ENCODE measurements at regions not wholly inside any gene's neighbourhood (a gene's known extent, or its start where the extent isn't known, plus 50 kb on each side); places are given as distances from the start of the nearest gene placed in this dataset.

DNA sequence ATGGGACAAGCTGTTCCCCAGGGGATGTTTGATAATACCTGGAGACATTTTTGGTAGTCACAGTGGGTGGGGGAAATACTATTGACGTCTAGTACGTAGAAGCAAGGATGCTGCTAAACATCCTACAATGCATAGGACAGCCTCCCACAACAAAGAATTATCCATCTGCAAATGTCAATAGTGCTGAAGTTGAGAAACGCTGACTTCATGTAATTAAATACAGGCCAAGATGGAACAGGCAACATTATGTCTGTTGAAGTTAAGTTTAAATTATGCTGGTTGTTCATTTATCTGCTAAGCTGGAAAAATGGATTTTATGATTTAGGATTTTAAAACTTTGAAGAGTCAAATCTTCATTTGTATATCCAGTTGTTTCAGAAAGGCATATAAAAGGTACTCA is 341.2 kb upstream of the DYNLRB2 start:
- Histone ChIP-seq H3K9me3 (ENCODE audit: control insufficient read depth, insufficient read depth, low read length) (no peaks in the 10 kb centered on the region), H3K27ac (ENCODE audit: low read depth, low read length) (no peak overlapping the region), H3K27me3 (ENCODE audit: control insufficient read depth, insufficient read depth, low read length) (no peaks in the 10 kb centered on the region), H3K4me3 (ENCODE audit: low read depth, low read length) (no peak overlapping the region)
- no peak for DNase-seq (ENCODE audit: low read depth, low spot score)
- TF ChIP-seq, protein P1, sequence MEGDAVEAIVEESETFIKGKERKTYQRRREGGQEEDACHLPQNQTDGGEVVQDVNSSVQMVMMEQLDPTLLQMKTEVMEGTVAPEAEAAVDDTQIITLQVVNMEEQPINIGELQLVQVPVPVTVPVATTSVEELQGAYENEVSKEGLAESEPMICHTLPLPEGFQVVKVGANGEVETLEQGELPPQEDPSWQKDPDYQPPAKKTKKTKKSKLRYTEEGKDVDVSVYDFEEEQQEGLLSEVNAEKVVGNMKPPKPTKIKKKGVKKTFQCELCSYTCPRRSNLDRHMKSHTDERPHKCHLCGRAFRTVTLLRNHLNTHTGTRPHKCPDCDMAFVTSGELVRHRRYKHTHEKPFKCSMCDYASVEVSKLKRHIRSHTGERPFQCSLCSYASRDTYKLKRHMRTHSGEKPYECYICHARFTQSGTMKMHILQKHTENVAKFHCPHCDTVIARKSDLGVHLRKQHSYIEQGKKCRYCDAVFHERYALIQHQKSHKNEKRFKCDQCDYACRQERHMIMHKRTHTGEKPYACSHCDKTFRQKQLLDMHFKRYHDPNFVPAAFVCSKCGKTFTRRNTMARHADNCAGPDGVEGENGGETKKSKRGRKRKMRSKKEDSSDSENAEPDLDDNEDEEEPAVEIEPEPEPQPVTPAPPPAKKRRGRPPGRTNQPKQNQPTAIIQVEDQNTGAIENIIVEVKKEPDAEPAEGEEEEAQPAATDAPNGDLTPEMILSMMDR (IDR thresholded peaks at IDR 0.05; ENCODE audit: low read depth, low read length): no peak
- ChIA-PET POLR2A (no interaction called here), CTCF (no interaction called here)

DNA sequence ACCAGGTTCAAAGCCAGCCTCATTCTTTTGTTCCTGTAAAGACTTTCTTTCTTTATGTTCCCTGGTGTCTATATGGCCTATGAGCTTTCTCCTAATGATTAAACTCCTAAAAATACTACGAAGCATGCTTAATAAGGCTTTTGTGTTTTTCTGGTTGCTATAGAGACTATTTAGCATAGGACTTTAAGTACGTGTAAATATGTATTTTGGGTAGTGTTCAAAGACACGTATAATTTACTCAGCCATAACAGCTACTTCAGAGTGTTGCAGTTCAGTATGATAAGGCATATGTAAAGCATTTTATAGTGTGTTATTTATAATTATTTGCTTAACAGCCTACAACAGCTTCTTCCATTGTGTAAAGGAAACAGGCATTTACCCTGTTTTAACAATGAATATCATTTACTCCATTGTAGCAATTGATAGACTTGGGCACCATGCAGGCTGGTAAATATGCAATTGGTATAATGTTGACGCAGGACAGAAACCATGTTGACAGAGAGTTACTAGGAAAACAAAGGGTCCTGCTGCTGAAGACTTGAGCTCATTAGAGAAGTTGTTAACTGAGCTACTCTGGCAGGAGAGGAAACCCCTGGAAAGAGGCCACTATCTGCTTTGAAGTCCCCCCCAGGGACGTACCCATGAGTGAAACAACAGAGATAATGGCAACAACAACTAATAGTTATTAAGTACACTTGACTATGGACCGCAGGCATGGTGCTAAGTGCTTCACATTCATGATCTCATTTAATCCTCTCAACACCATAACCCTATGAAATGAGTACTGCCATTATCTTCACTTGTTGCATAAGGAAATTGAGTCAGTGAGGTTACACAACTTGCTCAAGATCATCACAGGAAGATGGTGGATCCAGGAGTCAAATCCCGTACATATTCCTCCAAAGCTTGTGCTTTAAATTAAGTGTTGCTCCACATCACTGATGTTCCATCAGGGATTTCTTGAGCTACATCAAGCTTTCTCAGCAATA is 342.2 kb upstream of the DYNLRB2 start:
- Histone ChIP-seq H3K9me3 (ENCODE audit: control insufficient read depth, insufficient read depth, low read length) (no peaks in the 10 kb centered on the region), H3K27me3 (ENCODE audit: control insufficient read depth, insufficient read depth, low read length) (no peaks in the 10 kb centered on the region), H3K4me3 (ENCODE audit: low read depth, low read length) (no peak overlapping the region), H3K27ac (ENCODE audit: low read depth, low read length) (peak overlapping the region; percentile 62)
- DNase-seq (ENCODE audit: low read depth, low spot score): no peak
- POLR2A ChIA-PET: no interaction called here
- TF ChIP-seq, protein P1 (IDR thresholded peaks at IDR 0.05; ENCODE audit: low read depth, low read length): no peak
- CTCF ChIA-PET: interaction anchor here (0.6 kb wide), 1 partner anchor 327 kb away, joined by 3 read pairs; no protein-coding TSS in a partner anchor

GRCh38 chr16:80197741-80198201 is 343.0 kb upstream of the DYNLRB2 start:
- TF ChIP-seq, protein P1 (IDR thresholded peaks at IDR 0.05; ENCODE audit: low read depth, low read length): no peak
- CTCF ChIA-PET: no interaction called here
- DNase-seq (ENCODE audit: low read depth, low spot score): peak; percentile 81

GRCh38 chr16:80191928-80192327 is 348.9 kb upstream of the DYNLRB2 start:
- ChIA-PET CTCF (no interaction called here), POLR2A (no interaction called here)
- H3K27me3 ChIP-seq (ENCODE audit: control insufficient read depth, insufficient read depth, low read length): no peaks in the 10 kb centered on the region
- DNase-seq (ENCODE audit: low read depth, low spot score): no peak
- TF ChIP-seq, protein P1 (IDR thresholded peaks at IDR 0.05; ENCODE audit: low read depth, low read length): no peak
- no peak overlapping the region for H3K4me3 ChIP-seq (ENCODE audit: low read depth, low read length)
- no peak overlapping the region for H3K27ac ChIP-seq (ENCODE audit: low read depth, low read length)
- no peaks in the 10 kb centered on the region for H3K9me3 ChIP-seq (ENCODE audit: control insufficient read depth, insufficient read depth, low read length)

More at GRCh38 chr16:80197741-80198201, 343.0 kb upstream of the DYNLRB2 start:
- H3K9me3 ChIP-seq (ENCODE audit: control insufficient read depth, insufficient read depth, low read length): no peaks in the 10 kb centered on the region
- H3K27ac ChIP-seq (ENCODE audit: low read depth, low read length): peak overlapping the region; percentile 80
- H3K4me3 ChIP-seq (ENCODE audit: low read depth, low read length): no peak overlapping the region
- POLR2A ChIA-PET: no interaction called here
- H3K27me3 ChIP-seq (ENCODE audit: control insufficient read depth, insufficient read depth, low read length): no peaks in the 10 kb centered on the region
